ENCODE measurements at regions not wholly inside any gene's neighbourhood (a gene's known extent, or its start where the extent isn't known, plus 50 kb on each side); places are given as distances from the start of the nearest gene placed in this dataset.

DNA sequence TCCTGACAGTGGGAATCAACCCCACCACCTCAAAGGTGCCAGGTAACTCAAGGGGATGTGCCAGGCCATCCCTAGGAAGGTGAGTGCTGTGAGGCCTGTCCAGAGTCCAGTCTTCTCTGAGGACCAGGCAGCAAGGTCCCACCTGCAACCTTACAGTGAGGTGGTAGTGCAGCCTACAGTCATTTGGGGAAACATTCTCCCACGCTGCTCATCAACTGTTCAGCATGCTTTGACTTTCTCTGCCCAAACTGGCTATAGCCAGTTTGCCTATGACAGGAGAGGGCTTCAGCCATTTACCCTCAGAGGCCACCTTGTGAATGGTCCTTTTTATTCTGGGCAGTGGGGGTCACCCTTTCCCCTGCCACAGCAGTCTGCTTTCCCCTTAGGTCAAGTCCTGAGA, 81.9 kb downstream of the ATPSCKMT start:
- no peak overlapping the region for H3K4me2 ChIP-seq (replicated peaks; ENCODE audit: extremely low read depth, low read length, poor library complexity, severe bottlenecking)
- peaks cover 4 to 27% (median 22%) of the 10 kb centered on the region in 7 donors for H3K9me3 Mint-ChIP-seq
- no peaks in the 10 kb centered on the region for H3K27me3 ChIP-seq (ENCODE audit: control insufficient read depth in 2 of 2, insufficient read depth in 2 of 2, low read length in 2 of 2)
- no peak overlapping the region for H3K27ac Mint-ChIP-seq
- no peaks in the 10 kb centered on the region for H3K36me3 Mint-ChIP-seq
- H3K4me3 ChIP-seq (replicated peaks in 1 of 3; ENCODE audit: low read depth in 2 of 3, low read length in 3 of 3): no peak overlapping the region
- H3K9ac ChIP-seq (ENCODE audit: insufficient read depth, low read length, poor library complexity, severe bottlenecking): no peak overlapping the region
- H2AFZ ChIP-seq (ENCODE audit: insufficient read depth, low read depth, low read length, poor library complexity, severe bottlenecking): no peak overlapping the region
- TF ChIP-seq, protein P1, sequence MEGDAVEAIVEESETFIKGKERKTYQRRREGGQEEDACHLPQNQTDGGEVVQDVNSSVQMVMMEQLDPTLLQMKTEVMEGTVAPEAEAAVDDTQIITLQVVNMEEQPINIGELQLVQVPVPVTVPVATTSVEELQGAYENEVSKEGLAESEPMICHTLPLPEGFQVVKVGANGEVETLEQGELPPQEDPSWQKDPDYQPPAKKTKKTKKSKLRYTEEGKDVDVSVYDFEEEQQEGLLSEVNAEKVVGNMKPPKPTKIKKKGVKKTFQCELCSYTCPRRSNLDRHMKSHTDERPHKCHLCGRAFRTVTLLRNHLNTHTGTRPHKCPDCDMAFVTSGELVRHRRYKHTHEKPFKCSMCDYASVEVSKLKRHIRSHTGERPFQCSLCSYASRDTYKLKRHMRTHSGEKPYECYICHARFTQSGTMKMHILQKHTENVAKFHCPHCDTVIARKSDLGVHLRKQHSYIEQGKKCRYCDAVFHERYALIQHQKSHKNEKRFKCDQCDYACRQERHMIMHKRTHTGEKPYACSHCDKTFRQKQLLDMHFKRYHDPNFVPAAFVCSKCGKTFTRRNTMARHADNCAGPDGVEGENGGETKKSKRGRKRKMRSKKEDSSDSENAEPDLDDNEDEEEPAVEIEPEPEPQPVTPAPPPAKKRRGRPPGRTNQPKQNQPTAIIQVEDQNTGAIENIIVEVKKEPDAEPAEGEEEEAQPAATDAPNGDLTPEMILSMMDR (IDR thresholded peaks at IDR 0.05): no peak
- no peaks in the 10 kb centered on the region for H3K36me3 ChIP-seq (replicated peaks in 1 of 2; ENCODE audit: control insufficient read depth in 1 of 2, insufficient read depth in 2 of 2, low read length in 2 of 2)
- peaks cover 11% of the 10 kb centered on the region for H3K4me1 Mint-ChIP-seq
- peaks cover 2 to 7% (median 3%) of the 10 kb centered on the region in 3 donors for H3K27me3 Mint-ChIP-seq (ENCODE audit: low read depth in 3 of 3)
- no peaks in the 10 kb centered on the region for H3K79me2 ChIP-seq (ENCODE audit: insufficient read depth, low read length)
- H3K27ac ChIP-seq (ENCODE audit: low read depth in 1 of 2, low read length in 2 of 2): no peak overlapping the region
- peaks cover 12 to 18% of the 10 kb centered on the region in 2 donors for H3K9me3 ChIP-seq (replicated peaks in 1 of 2; ENCODE audit: control insufficient read depth in 1 of 2, insufficient read depth in 1 of 2, low read length in 2 of 2)
- no peaks in the 10 kb centered on the region for H4K20me1 ChIP-seq (ENCODE audit: insufficient read depth, low read length)
- no peak overlapping the region for H3K4me3 Mint-ChIP-seq
- WGBS (ENCODE audit: insufficient coverage): no CpG with 5 or more reads among the region's 1 CpG
- intact Hi-C loops (cut with micrococcal nuclease): no loop called here
- H3K4me1 ChIP-seq (ENCODE audit: control insufficient read depth in 1 of 2, insufficient read depth in 2 of 2, low read length in 2 of 2): peaks cover 0 to 5% of the 10 kb centered on the region in 2 donors
- no peak for DNase-seq

DNA sequence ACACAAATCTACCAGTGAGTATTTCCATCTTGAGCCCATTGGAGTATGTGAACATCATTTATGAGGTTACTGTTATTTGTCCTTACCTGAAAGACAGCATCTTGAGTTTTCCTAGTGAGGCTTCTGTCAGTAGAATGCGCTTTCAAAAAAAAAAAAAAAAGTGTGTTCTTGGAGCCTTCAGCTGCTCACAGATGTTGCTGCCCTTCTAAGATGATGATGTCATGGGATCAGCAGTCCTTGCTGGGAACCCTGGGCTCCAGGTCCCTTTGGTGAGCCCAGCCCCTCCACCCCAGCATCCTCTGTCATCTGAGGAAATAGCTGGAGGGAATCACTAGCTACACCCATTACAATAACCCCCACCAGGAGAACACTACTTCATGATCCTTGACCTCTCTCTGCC, 83.3 kb downstream of the ATPSCKMT start:
- Histone ChIP-seq H3K4me1 (ENCODE audit: control insufficient read depth in 1 of 2, insufficient read depth in 2 of 2, low read length in 2 of 2) (no peaks in the 10 kb centered on the region), H2AFZ (ENCODE audit: insufficient read depth, low read depth, low read length, poor library complexity, severe bottlenecking) (no peak overlapping the region), H4K20me1 (ENCODE audit: insufficient read depth, low read length) (no peaks in the 10 kb centered on the region), H3K9ac (ENCODE audit: insufficient read depth, low read length, poor library complexity, severe bottlenecking) (no peak overlapping the region), H3K79me2 (ENCODE audit: insufficient read depth, low read length) (no peaks in the 10 kb centered on the region), H3K4me3 (replicated peaks in 1 of 3; ENCODE audit: low read depth in 2 of 3, low read length in 3 of 3) (no peak overlapping the region), H3K9me3 (replicated peaks in 1 of 2; ENCODE audit: control insufficient read depth in 1 of 2, insufficient read depth in 1 of 2, low read length in 2 of 2) (peaks cover 12 to 18% of the 10 kb centered on the region in 2 donors), H3K27ac (ENCODE audit: low read depth in 1 of 2, low read length in 2 of 2) (no peak overlapping the region), H3K27me3 (ENCODE audit: control insufficient read depth in 2 of 2, insufficient read depth in 2 of 2, low read length in 2 of 2) (no peaks in the 10 kb centered on the region), H3K4me2 (replicated peaks; ENCODE audit: extremely low read depth, low read length, poor library complexity, severe bottlenecking) (no peak overlapping the region), H3K36me3 (replicated peaks in 1 of 2; ENCODE audit: control insufficient read depth in 1 of 2, insufficient read depth in 2 of 2, low read length in 2 of 2) (no peaks in the 10 kb centered on the region)
- no peaks in the 10 kb centered on the region for H3K36me3 Mint-ChIP-seq
- intact Hi-C loops (cut with micrococcal nuclease): no loop called here
- no peak overlapping the region for H3K27ac Mint-ChIP-seq
- H3K4me1 Mint-ChIP-seq: no peaks in the 10 kb centered on the region
- H3K4me3 Mint-ChIP-seq: no peak overlapping the region
- WGBS (ENCODE audit: insufficient coverage): 100% methylated on average over 1 of the region's 1 CpG
- H3K9me3 Mint-ChIP-seq: peaks cover 7 to 26% (median 23%) of the 10 kb centered on the region in 7 donors
- H3K27me3 Mint-ChIP-seq (ENCODE audit: low read depth in 3 of 3): peaks cover 2 to 12% (median 5%) of the 10 kb centered on the region in 3 donors
- TF ChIP-seq, protein P1 (IDR thresholded peaks at IDR 0.05): no peak
- no peak for DNase-seq
